ENCODE measurements at regions not wholly inside any gene's neighbourhood (a gene's known extent, or its start where the extent isn't known, plus 50 kb on each side); places are given as distances from the start of the nearest gene placed in this dataset.

DNA sequence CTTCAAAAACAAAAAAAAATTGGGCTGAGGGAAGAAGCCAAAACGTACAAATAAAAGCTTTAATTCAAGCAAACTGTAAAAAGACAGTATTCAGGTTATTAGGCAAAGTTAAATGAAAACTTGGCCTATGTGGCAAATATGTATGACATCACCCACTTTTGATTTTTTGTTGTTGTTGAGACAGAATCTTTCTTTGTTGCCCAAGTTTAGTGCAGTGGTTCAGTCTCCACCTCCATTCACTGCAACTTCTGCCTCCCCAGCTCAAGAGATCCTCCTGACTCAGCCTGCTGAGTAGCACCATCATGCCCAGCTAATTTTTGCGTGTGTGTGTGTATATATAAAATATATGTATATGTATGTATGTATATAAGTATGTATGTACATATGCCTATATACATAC lies 440.4 kb upstream of the NRXN1 start:
- DNase-seq, result no peak
- intact Hi-C loops (cut with DNase I, micrococcal nuclease), result no loop called here
- ATAC-seq, result no peak

DNA sequence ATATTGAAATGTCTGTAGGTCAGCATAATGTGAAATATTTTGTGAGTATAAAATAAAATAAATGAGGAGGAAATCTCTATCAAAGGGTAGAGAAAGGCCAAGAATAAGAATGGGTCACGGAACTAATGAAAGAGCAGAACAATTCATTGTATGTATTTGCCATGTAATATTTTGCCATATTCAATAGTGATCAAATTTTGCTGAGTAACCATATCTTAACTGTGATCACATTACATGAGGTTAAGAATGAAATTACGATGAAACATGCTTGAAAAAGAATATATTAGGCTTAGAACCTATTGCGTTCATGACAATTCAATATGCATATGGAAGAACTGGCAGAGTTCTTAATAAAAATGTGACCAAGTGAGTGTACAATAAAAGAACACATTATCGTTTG lies 437.2 kb upstream of the NRXN1 start:
- DNase-seq (no peak), ATAC-seq (no peak)

GRCh38 chr2:51465326-51465725 lies 433.4 kb upstream of the NRXN1 start:
- DNase-seq (no peak), ATAC-seq (no peak)
- intact Hi-C loops (cut with DNase I, micrococcal nuclease), result no loop called here

More for the DNA sequence above, 437.2 kb upstream of the NRXN1 start:
- intact Hi-C loops (cut with DNase I, micrococcal nuclease), result no loop called here

DNA sequence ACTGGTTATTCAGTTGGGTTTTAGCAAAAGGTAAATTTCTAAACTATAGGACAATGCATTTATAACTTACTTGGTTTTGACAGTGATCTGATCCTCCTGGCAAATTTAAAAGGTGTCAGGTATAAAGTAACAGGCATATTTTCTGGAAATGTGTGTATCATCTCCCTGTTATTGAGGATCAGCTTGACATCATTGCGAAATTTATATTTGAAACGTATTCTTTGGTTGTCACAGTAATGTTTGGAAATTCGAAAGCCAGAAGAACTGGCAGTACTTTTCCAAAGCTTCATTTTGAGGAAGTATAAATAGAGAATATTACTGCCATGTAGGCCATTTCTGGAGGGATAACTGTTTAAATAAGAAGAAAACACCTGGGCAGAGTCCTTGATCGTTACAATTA lies 422.2 kb upstream of the NRXN1 start:
- ATAC-seq (no peak), DNase-seq (no peak)

DNA sequence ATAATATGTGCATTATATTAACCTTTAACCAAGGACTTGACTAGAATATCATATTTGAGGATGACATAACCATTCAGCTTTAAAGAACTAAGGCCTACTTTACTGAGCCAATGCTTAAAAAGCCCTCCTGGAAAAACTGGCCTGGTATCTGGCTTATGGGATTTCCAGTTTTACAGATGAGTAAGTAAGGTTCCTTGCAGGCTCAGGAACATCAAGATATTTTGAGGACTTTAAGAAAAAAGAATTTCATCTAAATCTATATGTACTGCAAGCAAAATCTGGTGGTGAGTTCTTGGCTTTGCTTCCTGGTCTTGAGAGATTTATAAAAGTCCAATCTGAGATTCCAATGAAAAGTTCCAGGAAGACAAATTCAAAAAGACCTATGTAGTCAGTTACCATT lies 417.0 kb upstream of the NRXN1 start:
- intact Hi-C loops (cut with DNase I, micrococcal nuclease), result no loop called here
- no peak for ATAC-seq

More for the DNA sequence above, 422.2 kb upstream of the NRXN1 start:
- intact Hi-C loops (cut with DNase I, micrococcal nuclease), result no loop called here

DNA sequence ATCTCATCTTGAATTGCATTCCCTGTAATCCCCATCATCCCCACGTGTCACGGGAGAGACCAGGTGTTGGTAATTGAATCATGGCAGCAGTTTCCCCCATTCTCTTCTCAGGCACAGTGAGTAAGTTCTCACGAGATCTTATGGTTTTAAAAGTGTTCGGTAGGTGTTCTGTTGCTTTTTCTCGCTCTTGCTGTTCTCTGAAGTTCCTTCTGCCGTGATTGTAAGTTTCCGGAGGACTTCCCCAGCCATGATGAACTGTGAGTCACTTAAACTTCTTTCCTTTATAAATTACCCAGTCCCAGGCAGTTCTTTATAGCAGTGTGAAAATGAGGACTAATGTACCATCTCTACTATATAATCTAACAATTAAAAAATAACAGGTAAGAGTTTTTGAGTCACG lies 409.9 kb upstream of the NRXN1 start:
- intact Hi-C loops (cut with DNase I, micrococcal nuclease), result no loop called here
- DNase-seq (no peak), ATAC-seq (no peak)

More for the DNA sequence above, 417.0 kb upstream of the NRXN1 start:
- no peak for DNase-seq

GRCh38 chr2:51424418-51424817 lies 392.5 kb upstream of the NRXN1 start:
- ATAC-seq (no peak), DNase-seq (no peak)
- intact Hi-C loops (cut with DNase I, micrococcal nuclease), result no loop called here

DNA sequence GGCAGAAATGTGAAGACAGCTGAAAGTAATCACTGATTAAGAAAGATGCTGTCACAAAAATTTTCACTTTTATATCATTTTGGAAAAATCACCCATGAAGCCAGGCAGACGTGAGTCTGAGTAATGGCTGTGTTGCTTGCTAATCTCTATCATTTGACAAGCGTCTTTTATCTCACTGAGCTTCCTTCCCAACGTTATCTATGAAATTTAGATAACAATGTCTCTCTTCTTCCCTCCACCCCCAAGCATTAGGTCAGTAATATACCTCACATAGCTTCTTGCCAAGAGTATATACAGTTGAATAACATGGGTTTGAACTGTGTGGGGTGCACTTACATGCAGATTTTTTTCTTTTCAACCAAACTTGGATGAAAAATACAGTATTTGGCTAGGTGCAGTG lies 388.6 kb upstream of the NRXN1 start:
- intact Hi-C loops (cut with DNase I, micrococcal nuclease), result no loop called here
- no peak for DNase-seq
- no peak for ATAC-seq

DNA sequence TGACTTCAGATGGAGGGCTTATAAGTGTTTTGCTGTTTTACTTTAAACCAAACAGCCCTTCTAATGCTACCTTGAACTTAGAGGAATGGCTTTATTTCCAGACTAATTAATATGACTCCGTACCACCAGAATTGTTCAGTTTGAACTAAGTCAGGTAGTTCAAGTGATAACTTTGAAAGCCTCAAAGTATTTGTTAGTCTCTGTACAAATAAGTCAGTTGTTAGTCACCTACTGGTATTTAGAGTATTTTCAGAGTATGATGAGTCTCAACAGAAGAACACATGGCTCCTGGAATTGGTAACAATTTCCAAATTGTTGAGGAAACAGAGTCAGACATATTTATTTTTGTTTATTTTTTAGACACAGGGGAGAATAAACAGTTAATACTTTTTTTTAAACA lies 381.8 kb upstream of the NRXN1 start:
- intact Hi-C loops (cut with DNase I, micrococcal nuclease), result no loop called here

GRCh38 chr2:51410331-51410730 lies 378.4 kb upstream of the NRXN1 start:
- ATAC-seq (no peak), DNase-seq (no peak)
- intact Hi-C loops (cut with DNase I, micrococcal nuclease), result no loop called here

More for the DNA sequence above, 381.8 kb upstream of the NRXN1 start:
- no peak for DNase-seq
- ATAC-seq, result no peak

GRCh38 chr2:51409920-51410319 lies 378.0 kb upstream of the NRXN1 start:
- intact Hi-C loops (cut with DNase I, micrococcal nuclease), result no loop called here
- ATAC-seq (no peak), DNase-seq (no peak)

GRCh38 chr2:51404226-51404625 lies 372.3 kb upstream of the NRXN1 start:
- no peak for ATAC-seq
- DNase-seq, result no peak
- intact Hi-C loops (cut with DNase I, micrococcal nuclease), result no loop called here

GRCh38 chr2:51401546-51401945 lies 369.6 kb upstream of the NRXN1 start:
- intact Hi-C loops (cut with DNase I, micrococcal nuclease), result no loop called here

GRCh38 chr2:51387235-51387634 lies 355.3 kb upstream of the NRXN1 start:
- DNase-seq (no peak), ATAC-seq (no peak)
- intact Hi-C loops (cut with DNase I, micrococcal nuclease), result no loop called here

More at GRCh38 chr2:51401546-51401945, 369.6 kb upstream of the NRXN1 start:
- ATAC-seq (no peak), DNase-seq (no peak)

GRCh38 chr2:51379997-51380396 lies 348.1 kb upstream of the NRXN1 start:
- intact Hi-C loops (cut with DNase I, micrococcal nuclease), result no loop called here
- DNase-seq (no peak), ATAC-seq (no peak)

DNA sequence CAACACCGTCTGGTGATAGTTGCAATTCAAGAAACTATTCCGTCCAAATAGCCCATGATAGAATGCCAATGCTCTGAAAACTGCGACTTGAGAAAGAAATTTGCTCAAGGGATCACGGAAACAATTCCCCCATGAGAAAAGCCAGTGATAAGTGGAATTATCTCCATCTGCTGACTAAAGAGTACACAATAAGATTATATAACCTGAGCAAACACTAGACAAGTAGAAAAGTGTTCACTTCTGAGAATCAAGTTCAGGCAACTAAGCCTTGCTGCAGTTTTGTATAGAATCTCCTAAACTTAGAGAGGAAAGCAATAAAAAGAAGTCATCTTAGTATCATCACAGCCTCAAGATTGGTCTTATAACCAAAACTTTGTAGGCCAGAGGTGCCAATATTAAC lies 336.3 kb upstream of the NRXN1 start:
- DNase-seq (no peak), ATAC-seq (no peak)
- intact Hi-C loops (cut with DNase I, micrococcal nuclease), result no loop called here

DNA sequence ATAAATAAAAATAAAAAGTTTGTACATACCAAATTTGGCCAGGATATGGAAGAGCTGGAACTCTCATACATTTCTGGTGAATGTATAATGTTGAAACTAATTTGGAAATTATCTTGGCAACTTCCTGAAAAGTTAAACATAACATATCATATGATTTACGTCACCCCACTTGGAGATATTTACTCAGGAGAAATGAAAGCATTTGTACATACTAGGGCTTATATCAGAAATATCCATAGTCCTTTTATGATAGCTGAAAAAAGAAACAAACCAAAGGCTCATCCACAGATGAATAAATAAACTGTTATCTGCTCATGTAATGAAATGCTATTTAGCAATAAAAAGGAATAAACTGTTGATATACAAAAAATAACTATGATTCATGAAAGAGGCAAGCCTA lies 318.2 kb upstream of the NRXN1 start:
- DNase-seq (no peak), ATAC-seq (no peak)
- intact Hi-C loops (cut with DNase I, micrococcal nuclease), result no loop called here

DNA sequence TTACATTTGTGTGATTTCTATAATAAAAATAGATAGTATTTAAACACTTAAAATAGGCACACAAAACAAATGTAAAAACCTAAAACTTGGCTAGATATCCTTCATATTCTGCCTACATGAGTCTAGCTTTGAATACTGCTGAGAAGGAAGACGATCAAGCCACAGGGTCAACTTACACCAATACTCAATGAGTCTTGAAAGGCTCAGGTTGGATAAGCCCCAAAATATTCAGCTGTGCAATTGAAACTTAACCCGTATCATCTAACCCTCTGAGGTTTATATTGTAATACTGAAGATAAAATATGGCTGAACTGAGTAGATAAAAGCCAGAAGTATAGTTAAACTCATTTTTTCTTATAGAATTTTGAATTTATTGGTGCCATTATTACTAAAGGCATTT lies 313.0 kb upstream of the NRXN1 start:
- DNase-seq (no peak), ATAC-seq (no peak)
- intact Hi-C loops (cut with DNase I, micrococcal nuclease), result no loop called here

DNA sequence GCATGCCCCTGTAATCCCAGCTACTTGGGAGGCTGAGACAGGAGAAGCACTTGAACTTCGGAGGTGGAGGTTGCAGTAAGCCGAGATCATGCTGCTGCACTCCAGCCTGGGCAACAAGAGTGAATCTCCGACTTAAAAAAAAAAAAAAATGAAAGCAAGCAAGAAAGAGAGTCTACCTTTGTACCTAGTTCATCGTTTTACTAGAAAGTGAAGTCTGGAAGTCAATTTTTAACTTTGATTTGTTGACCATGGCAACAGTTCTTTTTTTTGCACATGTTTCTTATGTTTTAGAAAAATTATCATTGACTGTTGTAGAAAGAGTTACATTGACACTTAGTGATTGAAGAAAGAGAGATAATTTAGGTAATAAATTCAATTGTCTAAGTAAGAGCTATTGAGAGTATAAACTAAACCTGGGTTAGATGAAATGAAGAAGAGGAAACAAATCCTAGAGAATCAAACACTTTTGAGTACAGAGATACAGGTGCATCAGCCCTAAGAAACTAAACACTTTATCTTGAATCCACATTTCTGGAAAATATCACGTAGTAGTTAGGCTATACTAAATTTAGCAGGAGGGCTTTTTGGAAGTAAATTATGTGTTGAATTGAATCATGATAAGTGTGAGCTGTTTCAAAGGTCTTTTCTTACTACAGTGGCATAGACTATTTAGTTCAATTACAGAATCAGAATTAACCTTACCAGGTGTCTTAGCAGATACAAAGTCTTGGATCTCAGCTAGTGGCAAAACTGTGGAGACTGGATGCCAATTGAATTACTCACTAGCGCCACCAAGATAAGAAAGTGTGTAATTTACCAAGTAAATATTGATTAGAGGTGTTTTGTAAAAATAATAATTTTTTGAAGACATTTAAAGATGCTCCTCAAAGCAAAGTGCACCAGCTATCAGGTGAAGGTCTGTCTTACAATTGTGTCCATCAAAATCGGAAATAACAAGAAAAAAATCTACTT lies 303.4 kb upstream of the NRXN1 start:
- intact Hi-C loops (cut with DNase I, micrococcal nuclease), result no loop called here
- no peak for ATAC-seq
- no peak for DNase-seq

DNA sequence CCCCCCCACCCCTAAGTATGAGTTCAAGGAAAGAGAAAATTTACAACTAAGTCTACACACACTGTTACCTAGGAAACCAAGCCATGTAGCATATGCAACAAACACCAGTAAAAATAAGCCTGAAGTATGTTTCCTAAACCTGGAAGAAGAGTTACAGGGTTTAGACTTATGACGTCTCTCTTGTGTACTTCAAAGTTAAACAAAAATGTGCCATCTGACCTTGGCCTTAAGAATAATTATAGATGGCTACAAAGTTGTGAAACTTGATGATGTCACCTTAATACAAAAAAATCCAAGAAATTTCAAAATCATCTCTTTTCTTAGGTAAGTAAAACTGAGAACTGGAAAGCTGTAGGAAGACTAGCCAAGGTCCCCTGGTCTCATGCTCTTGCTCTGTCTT lies 297.6 kb upstream of the NRXN1 start:
- no peak for DNase-seq
- intact Hi-C loops (cut with DNase I, micrococcal nuclease), result no loop called here
- ATAC-seq, result no peak

GRCh38 chr2:51324051-51324450 lies 292.1 kb upstream of the NRXN1 start:
- intact Hi-C loops (cut with DNase I, micrococcal nuclease), result no loop called here
- DNase-seq (no peak), ATAC-seq (no peak)

Measured in left colon (tissue), 2 donors.